ENCODE measurements at regions not wholly inside any gene's neighbourhood (a gene's known extent, or its start where the extent isn't known, plus 50 kb on each side); places are given as distances from the start of the nearest gene placed in this dataset.

DNA sequence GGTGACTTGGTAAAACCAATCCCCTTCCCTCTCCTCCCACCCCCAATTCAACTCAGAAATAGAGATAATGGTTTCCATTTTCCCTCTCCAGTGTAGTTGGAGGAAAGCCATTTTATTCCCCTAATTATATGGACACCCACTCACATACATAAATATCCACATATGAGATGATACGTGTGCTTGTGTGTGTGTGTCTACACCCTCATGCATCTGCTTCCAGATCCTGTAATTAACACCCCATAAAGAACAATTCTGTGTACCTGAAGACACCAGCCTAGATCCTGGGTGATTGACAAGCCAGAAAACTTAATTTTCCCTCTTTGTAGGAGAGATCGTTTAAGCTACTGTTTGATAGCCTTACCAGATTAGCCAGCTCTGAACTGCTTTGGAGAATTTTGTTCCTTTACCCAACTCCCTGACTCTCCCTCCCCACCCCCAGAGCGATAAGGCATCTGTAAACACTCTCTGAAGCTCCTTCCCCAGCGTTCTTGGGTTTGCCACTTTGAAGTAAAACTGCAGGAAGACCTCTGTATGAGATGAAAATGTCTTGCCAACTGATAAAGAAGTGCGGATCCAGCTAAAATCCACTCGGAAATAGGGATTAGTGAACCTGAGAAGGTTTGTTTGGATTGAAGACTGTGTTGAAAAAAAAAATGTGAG, 175.7 kb downstream of the RGS9 start:
- DNase-seq = no peak
- Histone ChIP-seq H3K27me3 (no peaks in the 10 kb centered on the region), H3K36me3 (replicated peaks in 1 of 2) (no peaks in the 10 kb centered on the region), H3K9me3 (replicated peaks in 1 of 3) (no peaks in the 10 kb centered on the region), H3K4me3 (no peak overlapping the region), H3K4me1 (replicated peaks in 1 of 2) (no peaks in the 10 kb centered on the region), H3K27ac (no peak overlapping the region)
- WGBS, 4 donors = 41 to 58% (median 52%) methylated on average over 6 of the region's 6 CpGs
- intact Hi-C loops (cut with DNase I) = no loop called here
- TF ChIP-seq CTCF (IDR thresholded peaks at IDR 0.05) = no peak
- no peak for TF ChIP-seq POLR2A (IDR thresholded peaks at IDR 0.05)

DNA sequence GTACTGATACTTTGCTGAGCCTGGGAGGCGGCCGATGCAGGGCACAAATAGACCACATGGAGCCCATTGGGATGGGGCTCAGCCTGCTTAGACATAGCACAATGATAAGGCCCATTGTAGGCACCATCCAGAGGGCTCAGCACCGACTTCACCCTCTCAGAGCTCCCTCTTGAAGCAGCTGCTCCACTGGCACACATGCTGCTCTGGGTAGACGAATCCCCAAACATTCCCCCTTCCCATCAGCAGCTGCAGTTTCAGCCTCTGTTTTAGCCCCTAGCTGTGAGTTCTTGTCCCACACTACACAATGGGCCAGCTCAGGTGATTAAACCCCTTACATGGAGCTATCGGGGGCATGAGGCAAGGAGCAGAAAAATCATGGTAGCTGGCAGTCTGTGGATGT, 174.1 kb downstream of the RGS9 start:
- 81 to 98% (median 93%) methylated on average over 2 to 5 of the region's 5 CpGs for WGBS, 4 donors
- Histone ChIP-seq H3K27ac (no peak overlapping the region), H3K4me3 (no peak overlapping the region), H3K36me3 (replicated peaks in 1 of 2) (no peaks in the 10 kb centered on the region), H3K27me3 (no peaks in the 10 kb centered on the region), H3K9me3 (replicated peaks in 1 of 3) (no peaks in the 10 kb centered on the region), H3K4me1 (replicated peaks in 1 of 2) (no peaks in the 10 kb centered on the region)
- TF ChIP-seq CTCF (IDR thresholded peaks at IDR 0.05) = no peak
- TF ChIP-seq POLR2A (IDR thresholded peaks at IDR 0.05) = no peak
- intact Hi-C loops (cut with DNase I) = no loop called here
- DNase-seq = no peak

DNA sequence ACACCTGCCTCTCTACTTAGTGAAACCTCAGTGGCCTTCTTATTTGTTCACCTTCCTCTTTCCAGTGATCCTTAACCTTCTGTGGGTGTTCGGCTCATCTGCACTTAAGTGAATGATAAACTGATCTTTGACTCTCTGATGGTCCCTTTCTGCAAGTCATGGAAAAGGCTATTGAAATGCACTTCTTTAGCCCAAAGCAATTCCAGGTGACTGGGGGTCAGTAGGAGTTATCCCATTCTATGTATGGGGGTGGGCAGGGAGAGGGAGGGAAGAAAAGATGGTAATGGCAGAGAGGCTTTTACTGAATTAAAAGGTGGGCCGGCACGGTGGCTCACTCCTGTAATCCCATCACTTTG, 170.8 kb downstream of the RGS9 start:
- WGBS, 4 donors = 86 to 94% (median 90%) methylated on average over 3 of the region's 3 CpGs

DNA sequence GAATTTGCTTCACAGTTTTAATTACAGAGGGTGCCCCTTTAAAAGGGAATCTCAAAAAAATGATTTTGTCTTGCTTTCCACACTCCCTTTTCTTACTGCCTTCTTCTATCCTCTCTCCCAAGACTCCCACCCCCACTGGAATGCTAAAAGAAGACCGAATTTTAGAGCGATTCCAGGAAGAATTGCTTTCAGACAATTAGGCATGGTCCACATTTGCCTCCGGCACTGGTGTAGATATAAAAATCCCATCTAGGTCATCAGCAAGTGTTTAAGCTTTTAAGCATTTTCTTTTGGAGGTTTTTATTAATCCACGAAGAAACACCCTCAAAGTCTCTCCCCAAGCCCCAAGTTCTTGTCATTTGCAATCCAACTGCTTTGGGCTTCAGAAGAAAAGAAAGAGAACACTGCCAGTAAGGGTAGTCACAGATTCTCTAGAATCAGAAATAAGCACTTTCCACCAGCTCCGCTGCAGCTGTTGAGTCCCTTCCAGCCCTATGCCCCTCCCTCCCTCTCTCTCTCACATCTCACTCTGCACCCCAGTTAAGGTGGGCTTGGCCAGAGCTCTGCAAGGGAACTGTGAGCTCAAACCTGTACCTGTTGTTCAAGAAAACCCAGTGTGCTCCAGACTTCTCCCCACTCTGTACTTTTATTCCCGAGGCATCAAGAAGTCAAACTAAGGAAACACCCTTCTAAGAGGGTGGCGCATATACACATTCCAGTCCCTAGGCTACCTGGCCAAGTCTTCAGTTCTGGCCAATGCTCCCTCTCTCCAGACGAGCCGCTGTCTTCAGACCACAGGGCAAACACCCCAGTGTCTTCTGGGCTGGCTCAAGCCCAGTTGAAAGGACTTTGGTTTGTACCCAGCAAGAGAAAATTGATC, 170.2 kb downstream of the RGS9 start:
- Histone ChIP-seq H3K36me3 (replicated peaks in 1 of 2) (no peaks in the 10 kb centered on the region), H3K27ac (no peak overlapping the region)
- TF ChIP-seq POLR2A (IDR thresholded peaks at IDR 0.05) (no peak), CTCF (IDR thresholded peaks at IDR 0.05) (no peak)

More for the DNA sequence above, 170.8 kb downstream of the RGS9 start:
- H3K9me3 ChIP-seq (replicated peaks in 1 of 3) = no peaks in the 10 kb centered on the region
- H3K36me3 ChIP-seq (replicated peaks in 1 of 2) = no peaks in the 10 kb centered on the region
- intact Hi-C loops (cut with DNase I) = no loop called here
- H3K27me3 ChIP-seq = no peaks in the 10 kb centered on the region
- DNase-seq = no peak
- no peaks in the 10 kb centered on the region for H3K4me1 ChIP-seq (replicated peaks in 1 of 2)
- TF ChIP-seq POLR2A (IDR thresholded peaks at IDR 0.05) = no peak
- H3K4me3 ChIP-seq = no peak overlapping the region
- H3K27ac ChIP-seq = no peak overlapping the region

More for the DNA sequence above, 170.2 kb downstream of the RGS9 start:
- Histone ChIP-seq H3K4me1 (replicated peaks in 1 of 2) (no peaks in the 10 kb centered on the region), H3K4me3 (no peak overlapping the region), H3K27me3 (no peaks in the 10 kb centered on the region), H3K9me3 (replicated peaks in 1 of 3) (no peaks in the 10 kb centered on the region)
- intact Hi-C loops (cut with DNase I) = no loop called here
- WGBS, 4 donors = 77 to 82% (median 78%) methylated on average over 9 of the region's 9 CpGs
- no peak for DNase-seq
